Kidney (tissue), 13 donors: ENCODE measurements at regions not wholly inside any gene's neighbourhood (a gene's known extent, or its start where the extent isn't known, plus 50 kb on each side); places are given as distances from the start of the nearest gene placed in this dataset.

Experiments
- DNase-seq, 5 donors: peaks; one replicate each; pipeline ENCODE4 v3.0.0-alpha.2; 2013 to 2020
- FAIRE-seq: peaks from 2 replicates; lab custom pipeline; 2012; peaks lifted over from hg19 to GRCh38; lab: Jason Lieb, UNC
- H3K27ac ChIP-seq, 2 donors: one replicate each; pipeline ENCODE4 v1.7.0; 2013; ENCODE audit warnings: low read depth in 2 of 2, low read length in 2 of 2, inconsistent platforms in 1 of 2
- H3K27me3 ChIP-seq: one replicate; pipeline ENCODE4 v1.7.1; 2013; ENCODE audit warnings: low read length, inconsistent platforms; ENCODE audit not compliant: control insufficient read depth, insufficient read depth
- H3K36me3 ChIP-seq, 3 donors: one replicate each; pipeline versions ENCODE4 v1.7.0 to v1.7.1; 2013; ENCODE audit warnings: low read length in 3 of 3, control low read depth in 1 of 3, inconsistent platforms in 1 of 3; ENCODE audit not compliant: insufficient read depth in 3 of 3, control insufficient read depth in 2 of 3
- H3K4me1 ChIP-seq, 3 donors: one replicate each; pipeline versions ENCODE4 v1.7.0 to v1.7.1; 2013; ENCODE audit warnings: low read length in 3 of 3, inconsistent platforms in 1 of 3, low read depth in 1 of 3; ENCODE audit not compliant: control insufficient read depth in 2 of 3, insufficient read depth in 2 of 3
- H3K4me3 ChIP-seq, 3 donors: one replicate each; pipeline versions ENCODE4 v1.7.0 to v1.8.1; 2013; ENCODE audit warnings: low read length in 3 of 3, control low read depth in 1 of 3, inconsistent platforms in 1 of 3
- H3K9ac ChIP-seq, 3 donors: one replicate each; pipeline versions ENCODE4 v1.7.0 to v1.7.1; 2013; ENCODE audit warnings: low read length in 3 of 3, control low read depth in 1 of 3, inconsistent platforms in 1 of 3
- H3K9me3 ChIP-seq, 3 donors: one replicate each; pipeline versions ENCODE4 v1.7.0 to v1.7.1; 2013; ENCODE audit warnings: low read length in 3 of 3, control low read depth in 1 of 3, inconsistent platforms in 1 of 3; ENCODE audit not compliant: control insufficient read depth in 2 of 3, insufficient read depth in 1 of 3
- intact Hi-C: fragments of 100-400 bp; cut with DNase I; formaldehyde crosslinking; loops from one replicate; pipeline ENCODE4 v1.11.1; 2022
- TF ChIP-seq, protein P1 (sequence below): IDR thresholded peaks from 3 replicates; pipeline ENCODE4 v1.5.1; 2012; ENCODE audit warnings: mild to moderate bottlenecking, moderate library complexity, borderline replicate concordance; ENCODE audit not compliant: insufficient read depth; ENCODE audit errors: extremely low read depth
- donor health status: control.
- donor health status: control.
- donor health status: control.
- donor health status: control.
- donor health status: control.
- donor health status: DM: yes; HTN: yes; CAD: no.
- donor health status: Normal renal cell carcinoma (clear cell type).

DNA sequence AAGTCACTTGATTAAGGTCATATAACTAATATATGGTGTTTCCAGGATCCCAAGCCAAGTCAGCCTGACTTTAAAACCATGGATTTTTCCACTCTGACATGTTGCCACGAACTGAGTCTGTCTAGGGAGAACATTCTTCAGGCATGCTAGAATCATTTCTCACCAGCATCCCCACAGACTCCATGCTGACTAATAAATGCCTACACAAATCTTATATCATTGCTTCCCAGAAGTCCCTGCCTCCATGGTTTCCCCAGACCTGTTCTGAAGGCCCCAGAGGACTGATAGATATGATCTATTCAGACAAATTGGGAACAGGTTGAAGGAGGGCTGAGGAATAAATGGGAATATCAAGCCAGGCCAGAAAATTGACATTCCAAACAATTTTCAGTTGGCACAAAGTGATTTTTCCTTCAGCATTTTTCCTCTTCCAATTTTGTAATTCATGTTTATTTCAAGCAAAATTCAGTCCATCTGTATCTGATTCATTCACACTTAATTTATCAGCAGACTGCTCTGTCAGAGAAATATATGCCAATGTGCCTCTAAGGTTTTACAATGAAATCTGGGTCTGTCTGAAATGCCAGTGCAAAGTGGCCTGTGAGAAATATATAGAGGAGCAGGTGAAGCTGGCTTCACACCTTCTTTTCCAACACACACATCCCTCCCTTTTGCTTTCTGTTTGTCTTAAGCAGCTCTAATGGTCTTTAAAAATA is 413.6 kb upstream of the TNC start:
- no peaks in the 10 kb centered on the region for H3K4me1 ChIP-seq
- no peak overlapping the region for H3K27ac ChIP-seq
- TF ChIP-seq, protein P1, sequence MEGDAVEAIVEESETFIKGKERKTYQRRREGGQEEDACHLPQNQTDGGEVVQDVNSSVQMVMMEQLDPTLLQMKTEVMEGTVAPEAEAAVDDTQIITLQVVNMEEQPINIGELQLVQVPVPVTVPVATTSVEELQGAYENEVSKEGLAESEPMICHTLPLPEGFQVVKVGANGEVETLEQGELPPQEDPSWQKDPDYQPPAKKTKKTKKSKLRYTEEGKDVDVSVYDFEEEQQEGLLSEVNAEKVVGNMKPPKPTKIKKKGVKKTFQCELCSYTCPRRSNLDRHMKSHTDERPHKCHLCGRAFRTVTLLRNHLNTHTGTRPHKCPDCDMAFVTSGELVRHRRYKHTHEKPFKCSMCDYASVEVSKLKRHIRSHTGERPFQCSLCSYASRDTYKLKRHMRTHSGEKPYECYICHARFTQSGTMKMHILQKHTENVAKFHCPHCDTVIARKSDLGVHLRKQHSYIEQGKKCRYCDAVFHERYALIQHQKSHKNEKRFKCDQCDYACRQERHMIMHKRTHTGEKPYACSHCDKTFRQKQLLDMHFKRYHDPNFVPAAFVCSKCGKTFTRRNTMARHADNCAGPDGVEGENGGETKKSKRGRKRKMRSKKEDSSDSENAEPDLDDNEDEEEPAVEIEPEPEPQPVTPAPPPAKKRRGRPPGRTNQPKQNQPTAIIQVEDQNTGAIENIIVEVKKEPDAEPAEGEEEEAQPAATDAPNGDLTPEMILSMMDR, result no peak
- no peaks in the 10 kb centered on the region for H3K27me3 ChIP-seq
- FAIRE-seq, result no peak
- intact Hi-C loops, result no loop called here
- no peak for DNase-seq
- no peak overlapping the region for H3K9ac ChIP-seq
- H3K9me3 ChIP-seq, result no peaks in the 10 kb centered on the region
- no peak overlapping the region for H3K4me3 ChIP-seq
- no peaks in the 10 kb centered on the region for H3K36me3 ChIP-seq

DNA sequence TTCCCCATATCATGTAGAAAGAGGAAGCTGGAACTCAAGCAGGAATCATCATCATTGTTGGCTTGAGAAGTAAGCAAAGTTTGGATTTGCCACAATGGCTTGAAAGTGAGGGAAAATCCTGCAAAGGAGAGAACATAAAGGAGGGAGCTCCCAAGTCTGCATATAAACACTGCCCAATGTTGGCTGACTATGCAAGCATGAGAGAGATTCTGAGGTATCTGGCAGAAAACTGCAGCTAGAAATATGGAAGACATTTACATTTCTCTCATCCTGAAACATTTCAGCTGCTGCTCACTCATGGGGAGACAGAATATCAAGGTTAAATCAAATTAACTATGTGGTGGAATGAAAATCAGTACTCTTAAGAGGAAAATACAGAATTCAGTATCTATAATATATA is 415.6 kb upstream of the TNC start:
- H3K27ac ChIP-seq, result no peak overlapping the region
- TF ChIP-seq, protein P1, result no peak
- no peaks in the 10 kb centered on the region for H3K4me1 ChIP-seq
- H3K36me3 ChIP-seq, result no peaks in the 10 kb centered on the region
- no peak overlapping the region for H3K9ac ChIP-seq
- H3K4me3 ChIP-seq, result no peak overlapping the region
- FAIRE-seq (no peak), DNase-seq (no peak)
- intact Hi-C loops, result no loop called here
- no peaks in the 10 kb centered on the region for H3K27me3 ChIP-seq
- no peaks in the 10 kb centered on the region for H3K9me3 ChIP-seq

DNA sequence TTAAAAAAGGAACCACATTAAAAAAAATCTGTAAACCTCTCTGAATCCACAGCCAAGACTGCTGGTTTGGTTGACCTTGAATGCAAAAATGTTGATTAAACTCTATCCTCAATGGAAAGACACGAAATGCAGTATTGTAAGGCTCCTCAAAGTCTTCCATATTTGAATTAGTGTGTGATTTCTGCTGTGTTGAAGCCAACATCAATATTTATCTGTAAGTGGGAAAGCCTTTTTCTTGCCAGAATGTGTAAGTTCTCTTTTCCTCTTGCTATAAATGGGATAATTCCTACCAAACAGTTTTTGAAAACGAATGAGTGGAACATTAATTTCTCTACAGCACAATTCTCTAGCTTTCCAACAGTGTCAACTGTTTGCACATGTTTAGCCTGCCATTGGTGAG is 422.1 kb upstream of the TNC start:
- no peaks in the 10 kb centered on the region for H3K4me1 ChIP-seq
- intact Hi-C loops, result no loop called here
- TF ChIP-seq, protein P1, result no peak
- no peak for FAIRE-seq
- H3K9ac ChIP-seq, result no peak overlapping the region
- no peaks in the 10 kb centered on the region for H3K27me3 ChIP-seq
- no peak overlapping the region for H3K4me3 ChIP-seq
- H3K36me3 ChIP-seq, result no peaks in the 10 kb centered on the region
- peak in 2 of 5 donors; percentile 22 to 37 for DNase-seq
- no peak overlapping the region for H3K27ac ChIP-seq
- H3K9me3 ChIP-seq, result no peaks in the 10 kb centered on the region

DNA sequence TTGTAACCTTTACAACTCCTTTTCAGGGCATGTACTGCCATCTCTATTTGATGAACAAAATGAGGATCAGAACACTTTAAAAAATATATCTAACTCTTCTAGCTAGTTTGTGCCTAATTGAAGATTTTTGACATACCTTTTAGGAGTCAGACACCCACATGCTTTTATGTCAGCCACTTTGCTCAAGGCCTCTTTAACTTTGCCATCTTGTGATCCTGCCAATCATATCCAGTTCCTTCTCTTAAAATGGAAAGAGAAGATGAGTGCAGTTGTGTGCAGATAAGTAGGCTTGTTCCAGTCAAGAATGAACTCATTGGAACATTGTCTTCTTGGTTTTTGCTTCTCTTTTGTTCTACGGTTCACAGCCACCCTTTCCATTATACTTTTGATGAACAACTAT is 425.6 kb upstream of the TNC start:
- no peak overlapping the region for H3K27ac ChIP-seq
- H3K4me1 ChIP-seq, result no peaks in the 10 kb centered on the region
- no peaks in the 10 kb centered on the region for H3K36me3 ChIP-seq
- FAIRE-seq (no peak), DNase-seq (no peak)
- TF ChIP-seq, protein P1, result no peak
- H3K4me3 ChIP-seq, result no peak overlapping the region
- H3K27me3 ChIP-seq, result no peaks in the 10 kb centered on the region
- no peak overlapping the region for H3K9ac ChIP-seq
- intact Hi-C loops, result no loop called here
- H3K9me3 ChIP-seq, result no peaks in the 10 kb centered on the region
